Fibroblast of the aortic adventitia (primary cell): ENCODE measurements at regions not wholly inside any gene's neighbourhood (a gene's known extent, or its start where the extent isn't known, plus 50 kb on each side); places are given as distances from the start of the nearest gene placed in this dataset.

ENCODE experiments used
- DNase-seq: peaks from one replicate; pipeline ENCODE4 v3.0.0-alpha.2; 2010; ENCODE audit warnings: low read depth
- H3K4me3 ChIP-seq: 2 replicates; pipeline ENCODE4 v1.5.1; 2011; ENCODE audit warnings: low read depth, mild to moderate bottlenecking, control low read depth, low read length, moderate library complexity
- CTCF ChIP-seq: IDR thresholded peaks from 2 replicates; pipeline ENCODE4 v1.5.1; 2011; ENCODE audit warnings: mild to moderate bottlenecking, low read length, control low read depth, inconsistent platforms; ENCODE audit not compliant: insufficient read depth

- no peak overlapping the region for H3K4me3 ChIP-seq
- no peak for TF ChIP-seq CTCF
- no peak for DNase-seq
These were observed 517.2 kb downstream of the SHQ1 start for GRCh38 chr3:72331076-72331475.

- no peak overlapping the region for H3K4me3 ChIP-seq
- TF ChIP-seq CTCF, result no peak
- no peak for DNase-seq
These were observed 518.9 kb downstream of the SHQ1 start for GRCh38 chr3:72329354-72329753.

- DNase-seq, result no peak
- no peak overlapping the region for H3K4me3 ChIP-seq
- no peak for TF ChIP-seq CTCF
These were observed 519.4 kb downstream of the SHQ1 start for GRCh38 chr3:72328755-72329277.

DNA sequence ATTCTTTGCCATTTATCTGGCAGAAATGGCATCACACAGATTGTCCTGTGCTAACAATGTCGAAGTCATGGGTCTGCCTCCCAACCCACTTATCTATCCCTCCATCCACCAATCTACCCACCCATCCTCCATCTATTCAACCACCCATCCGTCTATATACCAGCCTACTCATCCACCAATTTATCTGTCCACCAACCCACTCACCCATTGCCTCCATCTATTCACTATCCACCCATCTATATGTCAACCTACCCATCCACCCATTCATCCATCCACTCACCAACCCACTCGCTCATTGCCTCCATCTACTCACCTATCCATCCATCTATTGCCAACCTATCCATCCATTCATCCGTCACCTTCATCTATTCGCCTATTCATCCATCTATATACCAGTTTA lies 521.2 kb downstream of the SHQ1 start:
- no peak overlapping the region for H3K4me3 ChIP-seq
- TF ChIP-seq CTCF, result no peak

GRCh38 chr3:72324253-72324811 lies 523.9 kb downstream of the SHQ1 start:
- no peak for DNase-seq
- no peak overlapping the region for H3K4me3 ChIP-seq
- no peak for TF ChIP-seq CTCF

More for the DNA sequence above, 521.2 kb downstream of the SHQ1 start:
- no peak for DNase-seq

DNA sequence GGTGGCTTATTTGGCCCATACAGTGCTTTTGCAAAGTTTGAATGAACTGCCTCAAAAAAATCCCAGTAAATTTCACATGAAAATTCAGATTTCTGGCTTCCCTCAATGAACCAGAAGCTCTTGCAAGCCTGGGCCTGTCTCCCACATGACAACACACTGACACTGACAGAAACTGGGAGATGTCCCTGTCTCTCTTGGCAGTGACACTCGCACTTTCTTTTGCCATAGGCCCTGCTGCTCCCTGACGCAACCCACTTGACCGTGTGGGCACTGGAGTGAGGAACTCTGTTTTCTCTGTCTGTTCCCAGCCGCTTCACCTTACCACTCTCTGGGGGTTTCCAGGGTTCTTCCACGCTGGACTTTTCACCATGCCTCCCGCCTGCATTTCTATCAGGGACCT lies 524.5 kb downstream of the SHQ1 start:
- no peak for TF ChIP-seq CTCF
- no peak overlapping the region for H3K4me3 ChIP-seq
- DNase-seq, result no peak
